Ishikawa (cell line): ENCODE measurements at regions not wholly inside any gene's neighbourhood (a gene's known extent, or its start where the extent isn't known, plus 50 kb on each side); places are given as distances from the start of the nearest gene placed in this dataset.

Experiments used
- CEBPB ChIP-seq: IDR thresholded peaks from 2 replicates; pipeline ENCODE4 v1.6.1; 2012
- CREB1 ChIP-seq: IDR thresholded peaks from 2 replicates; pipeline ENCODE4 v1.6.1; 2012; ENCODE audit warnings: low read depth
- EGR1 ChIP-seq: IDR thresholded peaks from 2 replicates; pipeline ENCODE4 v1.6.1; 2012
- EP300 ChIP-seq: IDR thresholded peaks from 2 replicates; pipeline ENCODE4 v1.6.1; 2012; ENCODE audit warnings: borderline replicate concordance
- FOXM1 ChIP-seq: IDR thresholded peaks from 2 replicates; pipeline ENCODE4 v1.6.1; 2012; ENCODE audit warnings: low read depth, borderline replicate concordance
- MAX ChIP-seq: IDR thresholded peaks from 2 replicates; pipeline ENCODE4 v1.6.1; 2012
- NFIC ChIP-seq: IDR thresholded peaks from 2 replicates; pipeline ENCODE4 v1.6.1; 2012
- RAD21 ChIP-seq: IDR thresholded peaks from 2 replicates; pipeline ENCODE4 v1.6.1; 2012; ENCODE audit warnings: low read depth
- REST ChIP-seq: IDR thresholded peaks from 2 replicates; pipeline ENCODE4 v1.6.1; 2012; ENCODE audit warnings: low read depth, mild to moderate bottlenecking
- TAF1 ChIP-seq: IDR thresholded peaks from 2 replicates; pipeline ENCODE4 v1.6.1; 2012; ENCODE audit warnings: low read depth, mild to moderate bottlenecking
- TCF12 ChIP-seq: IDR thresholded peaks from 2 replicates; pipeline ENCODE4 v1.6.1; 2012; ENCODE audit warnings: low read depth
- TEAD4 ChIP-seq: IDR thresholded peaks from 2 replicates; pipeline ENCODE4 v1.6.1; 2012
- YY1 ChIP-seq: IDR thresholded peaks from 2 replicates; pipeline ENCODE4 v1.6.1; 2012; ENCODE audit warnings: low read depth
- ZBTB7A ChIP-seq: IDR thresholded peaks from 2 replicates; pipeline ENCODE4 v1.6.1; 2012; ENCODE audit warnings: low read depth
- TF ChIP-seq, protein P1 (sequence below): IDR thresholded peaks from 2 replicates; pipeline ENCODE4 v1.6.1; 2012

GRCh38 chr13:22118158-22118557, 447.3 kb downstream of the FGF9 start:
- no peak for TF ChIP-seq YY1
- TF ChIP-seq REST: no peak

DNA sequence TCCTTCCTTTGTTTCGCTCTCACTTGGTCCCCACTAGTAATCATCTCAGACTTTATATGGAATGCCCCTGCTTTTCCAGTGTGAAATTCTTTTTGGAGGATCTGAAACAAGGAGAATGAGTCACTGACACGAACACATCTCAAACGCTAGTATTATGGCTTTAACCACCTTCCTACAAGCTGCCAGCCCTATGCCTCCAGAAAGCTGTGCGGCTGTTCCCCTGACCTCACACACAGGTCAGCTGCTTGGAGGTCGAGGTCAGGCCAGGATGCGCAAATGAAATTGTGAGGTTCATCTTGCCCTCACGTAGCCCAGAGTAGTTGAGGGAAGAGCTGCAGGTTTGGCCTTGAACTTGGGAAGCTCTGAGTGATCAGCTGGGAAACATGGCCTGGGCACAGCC, 449.8 kb downstream of the FGF9 start:
- TF ChIP-seq ZBTB7A (no peak), TCF12 (no peak), EGR1 (no peak), NFIC (no peak), EP300 (no peak), TAF1 (no peak), RAD21 (no peak), REST (no peak), CREB1 (no peak), TEAD4 (no peak), CEBPB (no peak), YY1 (no peak), MAX (no peak), FOXM1 (no peak)
- TF ChIP-seq, protein P1, sequence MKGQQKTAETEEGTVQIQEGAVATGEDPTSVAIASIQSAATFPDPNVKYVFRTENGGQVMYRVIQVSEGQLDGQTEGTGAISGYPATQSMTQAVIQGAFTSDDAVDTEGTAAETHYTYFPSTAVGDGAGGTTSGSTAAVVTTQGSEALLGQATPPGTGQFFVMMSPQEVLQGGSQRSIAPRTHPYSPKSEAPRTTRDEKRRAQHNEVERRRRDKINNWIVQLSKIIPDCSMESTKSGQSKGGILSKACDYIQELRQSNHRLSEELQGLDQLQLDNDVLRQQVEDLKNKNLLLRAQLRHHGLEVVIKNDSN: no peak

- TF ChIP-seq EP300: no peak
- TF ChIP-seq EGR1: no peak
- no peak for TF ChIP-seq CEBPB
Observed at GRCh38 chr13:22121146-22121739, 450.4 kb downstream of the FGF9 start.

GRCh38 chr13:22126433-22127021, 455.7 kb downstream of the FGF9 start:
- TF ChIP-seq YY1 (no peak), CREB1 (no peak), MAX (no peak), TCF12 (no peak), TAF1 (no peak), EP300 (no peak), CEBPB (no peak), NFIC (no peak), ZBTB7A (no peak), FOXM1 (no peak), REST (no peak), RAD21 (no peak), EGR1 (no peak), TEAD4 (no peak)
- TF ChIP-seq, protein P1: no peak
